Naive thymus-derived CD8-positive, alpha-beta T cell (primary cell): ENCODE measurements at regions not wholly inside any gene's neighbourhood (a gene's known extent, or its start where the extent isn't known, plus 50 kb on each side); places are given as distances from the start of the nearest gene placed in this dataset.

Source experiments
- ATAC-seq, 2 donors: fragments of 150-1000 bp; cut with Tn5 transposase in 1 of 2; sonication (Bioruptor Pico), chemical (Tn5 transposase) in 1 of 2; 1 replicate in 1 of 2; 2 replicates in 1 of 2; pipeline ENCODE4 v1.10.0; 2021; ENCODE audit warnings: mild to moderate bottlenecking in 2 of 2, moderate library complexity in 2 of 2
- POLR2A ChIA-PET: fragments of 350-600 bp; sonication (Branson Sonifier 250); formaldehyde crosslinking; loops from one replicate; lab custom pipeline; 2021; ENCODE audit warnings: antibody characterized with exemption; lab: Charles Lee
- DNase-seq, 10 donors: peaks; one replicate each; pipeline versions ENCODE4 v3.0.0 to v3.0.0-alpha.2; 2020 to 2022
- H3K27ac Mint-ChIP-seq, 10 donors: one replicate each; pipeline ENCODE4 v1.8.0; 2020 to 2022; ENCODE audit warnings: mild to moderate bottlenecking in 10 of 10, mixed read lengths in 10 of 10, moderate library complexity in 4 of 10, inconsistent platforms in 1 of 10
- H3K27me3 Mint-ChIP-seq, 5 donors: one replicate each; pipeline ENCODE4 v1.8.0; 2021 to 2022; ENCODE audit warnings: mixed read lengths in 5 of 5
- H3K36me3 Mint-ChIP-seq, 3 donors: one replicate each; pipeline ENCODE4 v1.8.0; 2020 to 2022; ENCODE audit warnings: mixed read lengths in 3 of 3, mild to moderate bottlenecking in 2 of 3, inconsistent platforms in 1 of 3
- H3K4me1 Mint-ChIP-seq, 4 donors: one replicate each; pipeline ENCODE4 v1.8.0; 2021 to 2022; ENCODE audit warnings: mixed read lengths in 4 of 4
- H3K4me3 Mint-ChIP-seq, 10 donors: one replicate each; pipeline ENCODE4 v1.8.0; 2020 to 2022; ENCODE audit warnings: mild to moderate bottlenecking in 10 of 10, mixed read lengths in 10 of 10, moderate library complexity in 6 of 10, inconsistent platforms in 1 of 10
- H3K9me3 Mint-ChIP-seq, 9 donors: one replicate each; pipeline ENCODE4 v1.8.0; 2020 to 2022; ENCODE audit warnings: mixed read lengths in 9 of 9, mild to moderate bottlenecking in 3 of 9, inconsistent platforms in 1 of 9, moderate library complexity in 1 of 9

DNA sequence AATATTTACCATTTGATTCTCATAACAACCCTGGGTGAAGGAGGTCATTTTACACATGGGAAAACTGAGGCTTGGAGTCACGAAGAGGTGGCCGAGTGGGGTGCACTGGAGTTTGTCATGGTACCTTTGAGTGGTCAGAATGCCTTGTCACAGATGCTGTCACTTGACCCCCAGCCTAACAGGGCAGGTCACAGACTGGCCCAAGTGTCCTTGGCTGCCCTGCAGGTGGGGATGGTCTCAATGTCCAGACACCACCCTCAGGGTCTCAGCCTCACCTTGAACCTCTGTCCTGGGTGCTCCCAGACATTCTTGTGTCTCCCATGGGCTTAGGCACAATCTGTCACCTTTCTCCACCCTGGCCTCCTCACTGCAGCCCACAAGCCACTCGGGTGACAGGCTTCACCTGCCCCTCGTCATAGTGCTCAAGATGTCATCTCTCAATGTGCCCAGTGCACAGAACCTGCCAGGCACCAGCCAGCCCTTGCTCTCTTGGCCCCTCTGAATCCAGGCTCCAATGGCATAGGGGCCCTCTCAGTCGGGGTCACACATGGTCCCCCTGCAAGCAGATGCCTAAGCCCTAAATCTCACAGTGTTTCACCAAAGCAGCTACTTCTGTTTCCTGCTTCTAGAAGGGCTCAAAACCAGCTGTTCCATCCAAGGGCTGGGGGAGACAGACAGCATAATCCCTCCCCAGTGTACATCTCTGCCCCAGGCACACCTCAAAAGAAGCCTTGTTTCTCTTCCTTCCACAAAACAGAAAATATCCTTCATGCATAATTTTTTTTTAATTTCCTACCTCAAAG, 76.8 kb upstream of the NANOS1 start:
- Mint-ChIP-seq H3K36me3 (no peaks in the 10 kb centered on the region), H3K27ac (no peak overlapping the region), H3K4me3 (no peak overlapping the region), H3K4me1 (no peaks in the 10 kb centered on the region), H3K27me3 (peaks cover 2 to 25% (median 13%) of the 10 kb centered on the region in 5 donors), H3K9me3 (peaks cover 0 to 2% (median 0%) of the 10 kb centered on the region in 9 donors)
- ATAC-seq (no peak), DNase-seq (no peak)
- POLR2A ChIA-PET, result no interaction called here

DNA sequence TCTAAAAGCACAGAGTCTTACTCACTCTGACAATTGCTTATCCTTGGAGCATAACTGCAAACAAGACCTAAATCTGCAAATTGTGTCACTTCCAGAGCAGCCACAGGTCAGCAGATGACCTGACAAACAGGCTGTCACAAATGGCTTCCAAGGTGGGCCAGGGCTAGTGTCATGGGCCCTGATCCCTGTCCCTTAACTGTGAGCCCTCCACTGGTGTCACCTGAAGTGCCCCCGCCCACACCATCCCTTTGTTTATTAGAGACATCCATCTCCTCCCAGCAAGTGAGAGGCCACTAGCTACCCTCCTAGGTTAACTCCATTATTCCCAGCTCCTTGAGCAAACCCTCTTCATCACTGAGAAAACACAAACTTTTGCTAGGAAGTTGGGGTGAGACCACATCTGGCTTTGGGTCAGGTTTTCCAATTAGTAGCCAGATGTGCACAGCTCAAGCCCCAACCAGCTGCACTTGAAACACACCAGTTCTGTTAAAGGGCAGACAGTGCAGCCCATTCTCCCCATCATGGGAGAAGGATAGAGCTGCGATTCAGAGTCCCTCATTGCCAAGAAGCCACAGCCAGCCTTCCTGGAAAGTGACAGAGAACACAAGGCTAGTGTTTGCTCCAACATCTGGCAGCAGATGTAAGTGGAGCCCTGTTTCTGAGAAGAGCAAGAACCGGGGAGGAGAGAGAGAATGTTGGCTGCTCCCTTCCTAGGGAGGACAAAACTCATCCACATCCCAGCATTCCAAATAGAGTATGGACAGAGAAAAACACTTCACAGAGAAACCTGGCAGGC, 75.7 kb upstream of the NANOS1 start:
- POLR2A ChIA-PET, result no interaction called here
- Mint-ChIP-seq H3K27me3 (peaks cover 2 to 22% (median 11%) of the 10 kb centered on the region in 5 donors), H3K36me3 (no peaks in the 10 kb centered on the region), H3K27ac (no peak overlapping the region), H3K4me1 (no peaks in the 10 kb centered on the region), H3K9me3 (peaks cover 0 to 2% (median 0%) of the 10 kb centered on the region in 9 donors), H3K4me3 (no peak overlapping the region)
- DNase-seq (no peak), ATAC-seq (no peak)

DNA sequence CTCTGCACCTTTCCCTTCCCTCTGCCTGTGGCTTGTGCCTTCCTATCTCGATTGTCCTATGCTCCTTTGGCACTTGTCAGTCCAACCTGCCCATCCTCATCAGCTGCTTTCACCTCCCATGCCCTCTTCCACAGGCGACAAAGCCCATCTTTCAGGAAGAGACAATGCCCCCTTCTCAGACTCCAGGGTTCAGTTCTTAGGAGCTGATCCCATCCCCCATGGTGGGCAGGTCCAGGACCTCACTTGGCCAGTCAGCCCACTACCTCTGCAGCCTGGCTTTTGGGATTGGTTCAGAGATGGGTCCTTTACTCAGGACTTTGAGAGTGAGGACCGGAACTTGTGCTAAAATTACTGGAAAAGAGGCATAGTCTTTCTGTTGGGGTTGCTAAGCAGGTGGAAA, 74.0 kb upstream of the NANOS1 start:
- Mint-ChIP-seq H3K36me3 (no peaks in the 10 kb centered on the region), H3K27me3 (peaks cover 2 to 18% (median 9%) of the 10 kb centered on the region in 5 donors), H3K9me3 (peaks cover 0 to 2% (median 0%) of the 10 kb centered on the region in 9 donors), H3K27ac (no peak overlapping the region), H3K4me3 (no peak overlapping the region), H3K4me1 (no peaks in the 10 kb centered on the region)
- ATAC-seq (no peak), DNase-seq (no peak)
- POLR2A ChIA-PET, result no interaction called here

DNA sequence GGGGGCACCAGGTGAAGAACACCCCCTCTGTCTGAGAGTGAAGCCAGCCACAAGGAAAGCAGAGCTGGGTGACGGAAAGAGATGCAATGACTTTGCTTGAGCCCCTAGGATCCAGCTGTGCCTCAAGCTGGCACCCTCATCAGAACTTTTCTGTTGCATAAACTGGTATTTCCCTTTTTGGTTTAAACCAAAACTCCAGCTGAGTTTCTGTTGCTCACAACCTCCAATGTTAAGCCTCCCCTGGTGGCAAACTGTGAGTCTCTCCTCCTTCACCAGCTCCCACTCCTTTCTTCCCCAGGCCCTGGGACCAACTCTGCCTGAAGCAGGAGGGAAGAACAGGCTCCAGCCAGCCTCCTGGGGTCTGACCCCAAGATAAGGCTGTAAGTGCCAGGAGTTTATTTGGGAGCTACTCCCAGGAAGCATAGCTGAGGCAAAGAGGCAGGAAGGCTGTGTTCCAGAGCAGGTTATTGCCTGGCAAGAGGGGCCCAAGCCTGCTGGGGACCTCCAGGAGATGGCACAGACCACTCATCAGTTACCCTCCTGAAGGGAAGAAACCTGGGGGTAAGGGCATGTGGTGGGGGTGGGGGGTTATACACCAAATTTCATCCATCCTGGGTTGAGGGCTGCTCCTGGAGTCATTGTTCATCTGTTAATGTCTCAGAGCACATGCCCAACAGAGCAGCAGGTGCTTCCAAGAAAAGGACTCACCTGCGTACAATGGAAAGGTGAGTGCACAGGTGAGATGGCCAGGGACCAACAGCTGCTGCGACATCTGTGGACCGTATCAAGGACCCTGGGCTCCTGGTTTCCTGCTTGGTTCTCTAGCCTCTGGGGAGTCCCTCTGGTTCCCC, 73.3 kb upstream of the NANOS1 start:
- H3K27ac Mint-ChIP-seq, result no peak overlapping the region
- POLR2A ChIA-PET, result no interaction called here
- H3K27me3 Mint-ChIP-seq, result peaks cover 2 to 16% (median 9%) of the 10 kb centered on the region in 5 donors
- peaks cover 0 to 2% (median 0%) of the 10 kb centered on the region in 9 donors for H3K9me3 Mint-ChIP-seq
- ATAC-seq (no peak), DNase-seq (no peak)
- no peak overlapping the region for H3K4me3 Mint-ChIP-seq
- H3K36me3 Mint-ChIP-seq, result no peaks in the 10 kb centered on the region
- no peaks in the 10 kb centered on the region for H3K4me1 Mint-ChIP-seq

DNA sequence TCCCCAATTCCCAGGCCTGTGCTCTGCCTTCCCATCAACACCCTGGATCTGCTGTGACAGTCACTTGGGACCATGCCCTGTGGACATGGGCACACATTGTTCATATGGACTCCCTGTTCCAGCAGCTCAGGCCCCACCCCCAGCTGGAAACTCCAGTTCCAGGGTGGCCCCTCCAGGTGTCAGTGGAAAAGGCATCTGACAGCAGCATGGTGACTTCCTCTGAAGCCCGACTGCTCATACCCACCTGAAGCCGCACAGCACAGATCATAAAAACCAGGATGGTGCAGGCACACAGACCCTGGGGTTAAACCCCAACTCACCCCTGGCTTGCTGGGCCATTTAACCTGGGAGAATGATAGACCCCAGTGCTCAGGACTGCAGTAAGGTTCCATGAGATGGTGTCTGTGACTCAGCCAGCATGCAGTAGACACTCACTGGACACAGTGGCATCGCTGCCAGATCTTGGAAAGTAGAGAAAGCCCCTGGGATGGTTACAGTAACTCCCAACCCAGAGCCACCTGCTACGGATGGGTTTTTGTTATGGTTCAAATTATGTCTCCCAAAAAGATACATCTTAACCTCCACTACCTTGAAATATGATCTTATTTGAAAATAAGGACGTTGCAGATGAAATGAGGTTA, 72.6 kb upstream of the NANOS1 start:
- Mint-ChIP-seq H3K36me3 (no peaks in the 10 kb centered on the region), H3K9me3 (peaks cover 0 to 2% (median 0%) of the 10 kb centered on the region in 9 donors), H3K27ac (no peak overlapping the region), H3K4me3 (no peak overlapping the region), H3K27me3 (peaks cover 2 to 16% (median 9%) of the 10 kb centered on the region in 5 donors), H3K4me1 (no peaks in the 10 kb centered on the region)
- DNase-seq, result no peak
- POLR2A ChIA-PET, result no interaction called here
- ATAC-seq, result no peak

DNA sequence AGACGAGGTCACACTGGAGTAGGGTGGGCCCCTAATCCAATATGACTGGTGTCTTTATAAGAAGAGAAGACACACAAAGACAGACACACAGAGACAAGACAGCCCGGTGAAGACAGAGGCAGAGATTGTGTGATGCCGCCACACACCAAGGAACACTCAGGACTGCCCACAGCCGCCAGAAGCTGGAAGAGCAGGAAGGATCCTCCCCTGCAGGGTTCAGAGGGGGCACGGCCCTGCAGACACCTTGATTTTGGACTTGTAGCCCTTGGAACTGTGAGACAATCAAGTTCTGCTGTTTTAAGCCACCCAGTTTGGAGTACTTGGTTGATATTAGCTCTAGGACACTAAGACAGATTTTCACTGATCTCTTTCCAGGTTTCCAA, 72.1 kb upstream of the NANOS1 start:
- no peaks in the 10 kb centered on the region for H3K36me3 Mint-ChIP-seq
- peaks cover 0 to 2% (median 0%) of the 10 kb centered on the region in 9 donors for H3K9me3 Mint-ChIP-seq
- no peak for DNase-seq
- H3K4me3 Mint-ChIP-seq, result no peak overlapping the region
- POLR2A ChIA-PET, result no interaction called here
- H3K27me3 Mint-ChIP-seq, result peaks cover 2 to 11% (median 6%) of the 10 kb centered on the region in 5 donors
- no peak overlapping the region for H3K27ac Mint-ChIP-seq
- ATAC-seq, result no peak
- no peaks in the 10 kb centered on the region for H3K4me1 Mint-ChIP-seq

DNA sequence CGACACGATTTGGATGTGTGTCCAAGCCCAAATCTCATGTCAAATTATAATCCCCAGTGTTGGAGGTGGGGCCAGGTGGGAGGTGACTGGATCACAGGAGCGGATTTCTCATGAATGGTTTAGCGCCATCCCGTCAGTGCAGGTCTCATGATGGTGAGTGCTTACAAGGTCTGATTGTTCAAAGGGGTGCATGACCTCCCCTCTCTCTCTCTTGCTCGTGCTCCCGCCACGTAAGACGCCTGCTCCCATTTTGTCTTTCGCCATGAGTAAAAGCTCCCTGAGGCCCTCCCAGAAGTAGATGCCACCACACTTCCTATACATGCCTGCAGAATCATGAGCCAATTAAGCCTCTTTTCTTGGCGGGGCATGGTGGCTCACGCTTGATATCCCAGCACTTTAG, 71.5 kb upstream of the NANOS1 start:
- H3K4me1 Mint-ChIP-seq, result no peaks in the 10 kb centered on the region
- H3K36me3 Mint-ChIP-seq, result no peaks in the 10 kb centered on the region
- H3K4me3 Mint-ChIP-seq, result no peak overlapping the region
- POLR2A ChIA-PET, result no interaction called here
- ATAC-seq, result no peak
- H3K9me3 Mint-ChIP-seq, result peaks cover 0 to 2% (median 0%) of the 10 kb centered on the region in 9 donors
- DNase-seq, result no peak
- no peak overlapping the region for H3K27ac Mint-ChIP-seq
- H3K27me3 Mint-ChIP-seq, result peaks cover 2 to 7% (median 5%) of the 10 kb centered on the region in 5 donors

DNA sequence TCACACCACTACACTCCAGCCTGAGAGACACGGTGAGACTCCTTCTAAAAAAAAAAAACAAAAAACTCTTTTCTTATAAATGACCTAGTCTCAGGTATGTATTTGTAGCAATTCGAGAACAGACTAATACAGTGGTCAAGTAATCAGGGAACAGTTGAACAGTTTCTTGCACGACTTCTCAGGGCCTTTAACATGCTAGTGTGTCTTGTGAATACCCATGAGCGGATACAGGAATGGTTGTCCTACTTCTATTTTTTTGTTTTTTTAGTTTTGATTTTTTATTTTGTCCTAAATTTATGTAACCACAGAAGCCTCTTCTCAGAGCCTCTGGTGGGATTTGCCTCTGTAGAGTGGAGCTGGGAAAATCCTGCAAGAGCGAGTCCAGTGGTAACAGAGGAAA, 71.0 kb upstream of the NANOS1 start:
- ATAC-seq (no peak), DNase-seq (no peak)
- Mint-ChIP-seq H3K27me3 (peaks cover 0 to 6% (median 2%) of the 10 kb centered on the region in 5 donors), H3K36me3 (no peaks in the 10 kb centered on the region), H3K4me3 (no peak overlapping the region), H3K9me3 (peaks cover 0 to 2% (median 0%) of the 10 kb centered on the region in 9 donors), H3K27ac (no peak overlapping the region), H3K4me1 (no peaks in the 10 kb centered on the region)
- POLR2A ChIA-PET, result no interaction called here

DNA sequence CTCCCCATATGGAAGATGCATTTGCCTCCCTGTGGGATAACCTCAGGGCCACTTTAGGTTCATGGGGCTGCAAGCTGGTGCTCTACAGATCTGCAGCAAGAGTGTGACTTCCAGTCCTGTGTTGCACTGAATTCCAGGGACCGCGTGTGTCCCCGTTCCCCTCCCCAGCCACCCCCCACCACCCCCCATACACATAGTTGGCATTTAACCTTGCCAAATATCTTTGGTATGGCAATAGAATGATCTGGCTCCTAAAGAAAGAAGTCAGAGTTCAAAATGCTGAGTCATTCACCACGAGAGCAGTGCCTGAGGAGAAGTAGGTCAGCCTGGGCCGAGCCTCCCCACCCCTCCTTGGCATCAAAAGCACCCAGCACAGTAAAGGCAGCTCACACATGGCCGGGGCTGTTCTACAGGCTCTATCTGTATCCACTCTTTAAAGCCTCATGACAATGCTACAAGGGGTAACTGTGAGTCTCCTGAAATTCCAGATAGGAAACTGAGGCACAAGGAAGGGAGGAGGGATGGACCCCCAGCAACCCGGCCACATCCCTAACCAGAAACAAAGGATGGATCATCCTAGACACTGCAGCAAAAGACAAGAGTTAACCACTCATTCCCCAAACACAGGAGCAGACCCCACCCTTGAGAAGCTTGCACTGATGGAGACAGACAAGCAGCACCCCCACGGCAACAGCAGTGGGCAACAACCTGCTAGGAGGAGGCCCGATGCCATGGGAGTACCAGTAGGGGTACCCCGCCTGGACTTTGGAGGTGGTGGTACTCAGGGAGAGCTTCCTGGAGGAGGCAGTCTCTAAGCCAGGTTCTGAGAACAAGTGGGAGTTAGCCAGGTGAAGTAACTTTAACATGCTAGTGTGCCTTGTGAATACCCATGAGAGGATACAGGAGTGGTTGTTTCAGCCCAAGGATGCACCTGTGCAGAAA, 70.3 kb upstream of the NANOS1 start:
- Mint-ChIP-seq H3K9me3 (peaks cover 0 to 2% (median 0%) of the 10 kb centered on the region in 9 donors), H3K4me1 (no peaks in the 10 kb centered on the region), H3K27ac (no peak overlapping the region), H3K4me3 (no peak overlapping the region), H3K27me3 (peaks cover 0 to 6% (median 2%) of the 10 kb centered on the region in 5 donors), H3K36me3 (no peaks in the 10 kb centered on the region)
- POLR2A ChIA-PET, result no interaction called here
- ATAC-seq, result no peak
- no peak for DNase-seq

DNA sequence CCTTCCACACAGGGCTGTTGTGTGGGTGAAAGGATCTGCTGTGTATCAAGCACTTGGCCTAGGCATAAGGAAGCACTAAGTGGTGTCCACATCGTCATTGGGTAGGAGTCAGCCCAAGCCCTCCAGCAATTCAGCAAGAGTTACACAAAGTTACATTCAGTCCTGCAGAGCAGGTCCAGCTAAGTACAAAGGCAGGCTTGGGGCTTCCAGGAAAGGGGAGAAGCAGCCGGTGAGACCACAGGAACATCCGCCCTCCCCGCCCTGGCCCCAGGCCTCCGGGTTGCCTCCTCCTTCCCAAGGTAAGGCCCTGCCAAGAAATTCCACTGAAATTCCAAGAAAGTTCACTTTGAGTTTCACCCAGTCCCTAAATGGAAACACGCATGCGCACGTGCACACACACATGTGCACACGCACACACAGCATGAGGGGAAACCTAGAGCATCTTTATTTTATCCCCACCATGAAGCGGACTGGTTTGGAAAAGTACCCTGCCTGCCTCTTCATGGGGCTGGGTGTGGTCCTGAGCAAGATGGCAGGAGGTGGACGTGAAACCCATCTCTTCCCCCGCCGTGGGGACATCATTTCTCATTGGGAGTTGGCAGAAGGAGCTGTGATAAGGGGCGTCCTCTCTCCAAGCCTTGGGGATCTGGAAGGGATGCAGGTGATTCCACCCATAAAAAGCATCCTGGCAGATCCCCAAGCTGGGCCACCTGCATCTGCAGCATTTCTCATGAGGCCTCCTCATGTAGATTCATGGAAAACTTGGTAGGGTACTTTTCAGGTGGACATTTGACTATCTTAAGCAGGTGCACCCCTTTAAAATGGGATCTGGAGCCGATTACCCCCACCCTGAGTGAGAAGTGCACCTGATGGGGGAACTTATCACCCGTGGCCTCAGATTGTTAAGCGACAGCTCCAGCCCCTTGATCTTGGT, 69.1 kb upstream of the NANOS1 start:
- no peak for DNase-seq
- H3K4me3 Mint-ChIP-seq, result no peak overlapping the region
- POLR2A ChIA-PET, result no interaction called here
- H3K36me3 Mint-ChIP-seq, result no peaks in the 10 kb centered on the region
- peaks cover 0 to 10% (median 5%) of the 10 kb centered on the region in 5 donors for H3K27me3 Mint-ChIP-seq
- ATAC-seq, result no peak
- peaks cover 0 to 2% (median 0%) of the 10 kb centered on the region in 9 donors for H3K9me3 Mint-ChIP-seq
- no peak overlapping the region for H3K27ac Mint-ChIP-seq
- H3K4me1 Mint-ChIP-seq, result no peaks in the 10 kb centered on the region

DNA sequence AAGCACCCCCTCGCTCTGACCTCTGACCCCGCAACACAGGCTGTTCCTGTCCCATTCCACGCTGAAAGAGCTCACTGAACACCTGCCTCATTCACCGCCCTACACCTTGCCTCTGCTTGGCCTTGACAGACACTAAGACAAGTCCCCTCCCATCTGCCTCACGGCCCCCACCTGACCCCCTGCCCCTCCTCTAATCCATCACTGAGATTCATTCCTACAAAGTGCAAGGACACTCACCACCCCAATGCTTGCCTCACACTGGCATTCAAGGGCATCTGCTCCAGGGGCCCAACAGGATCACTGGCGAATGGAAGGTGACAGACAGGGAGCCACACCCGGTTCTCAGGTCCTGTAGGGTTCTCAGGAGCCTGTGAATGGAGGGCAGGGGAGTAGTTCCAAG, 68.1 kb upstream of the NANOS1 start:
- H3K4me1 Mint-ChIP-seq, result no peaks in the 10 kb centered on the region
- ATAC-seq (no peak), DNase-seq (no peak)
- POLR2A ChIA-PET, result no interaction called here
- H3K27ac Mint-ChIP-seq, result no peak overlapping the region
- no peak overlapping the region for H3K4me3 Mint-ChIP-seq
- no peaks in the 10 kb centered on the region for H3K36me3 Mint-ChIP-seq
- H3K9me3 Mint-ChIP-seq, result peaks cover 0 to 2% (median 0%) of the 10 kb centered on the region in 9 donors
- peaks cover 3 to 20% (median 10%) of the 10 kb centered on the region in 5 donors for H3K27me3 Mint-ChIP-seq
